HepG2 (cell line): ENCODE measurements at regions not wholly inside any gene's neighbourhood (a gene's known extent, or its start where the extent isn't known, plus 50 kb on each side); places are given as distances from the start of the nearest gene placed in this dataset.

Experiments
- ATF1 ChIP-seq: IDR thresholded peaks from 2 replicates; pipeline ENCODE4 v1.6.1; 2016; ENCODE audit warnings: mild to moderate bottlenecking, control low read depth
- CEBPB ChIP-seq: IDR thresholded peaks from 2 replicates; pipeline ENCODE4 v1.6.1; 2011; ENCODE audit warnings: low read depth, low read length, improper control_type of control experiment, borderline replicate concordance
- DNMT1 ChIP-seq: sonication (generic); formaldehyde crosslinking; IDR thresholded peaks from 2 replicates; pipeline ENCODE4 v1.5.1; 2020; ENCODE audit warnings: mild to moderate bottlenecking, missing genetic modification reagents
- GABPA ChIP-seq, 2 experiments: IDR thresholded peaks; 2 replicates each; pipeline ENCODE4 v1.6.1; 2011 to 2016; ENCODE audit warnings: low read depth in 2 of 2, low read length in 1 of 2, missing biosample characterization in 1 of 2, missing genetic modification characterization in 1 of 2
- NCOA2 ChIP-seq: sonication (generic); formaldehyde crosslinking; IDR thresholded peaks from 2 replicates; pipeline ENCODE4 v1.8.0; 2022; ENCODE audit warnings: inconsistent platforms
- PAXIP1 ChIP-seq: sonication (generic); formaldehyde crosslinking; conservative IDR thresholded peaks from 2 replicates; pipeline ENCODE4 v1.4.0; 2020; ENCODE audit warnings: mild to moderate bottlenecking, missing genetic modification reagents, moderate library complexity
- POGK ChIP-seq: sonication (generic); formaldehyde crosslinking; conservative IDR thresholded peaks from 2 replicates; pipeline ENCODE4 v1.8.0; 2022; ENCODE audit warnings: mild to moderate bottlenecking, moderate library complexity, missing genetic modification reagents
- POGZ ChIP-seq: sonication (generic); formaldehyde crosslinking; IDR thresholded peaks from 2 replicates; pipeline ENCODE4 v1.4.0; 2020; ENCODE audit warnings: mild to moderate bottlenecking, missing genetic modification reagents
- SCMH1 ChIP-seq: sonication (generic); formaldehyde crosslinking; IDR thresholded peaks from 2 replicates; pipeline ENCODE4 v1.9.0; 2021; ENCODE audit warnings: missing genetic modification reagents, mild to moderate bottlenecking, borderline replicate concordance
- SMAD9 ChIP-seq: sonication (generic); formaldehyde crosslinking; IDR thresholded peaks from 2 replicates; pipeline ENCODE4 v1.5.1; 2020; ENCODE audit warnings: mild to moderate bottlenecking, missing genetic modification reagents
- TAF1 ChIP-seq: sonication (generic); formaldehyde crosslinking; IDR thresholded peaks from 2 replicates; pipeline ENCODE4 v1.4.0; 2020; ENCODE audit warnings: missing genetic modification reagents
- ZNF3 ChIP-seq: IDR thresholded peaks from 2 replicates; pipeline ENCODE4 v1.7.0; 2017; ENCODE audit warnings: inconsistent platforms
- ZNF337 ChIP-seq: sonication (generic); formaldehyde crosslinking; IDR thresholded peaks from 2 replicates; pipeline ENCODE4 v1.5.1; 2020; ENCODE audit warnings: missing genetic modification reagents, low read depth, mild to moderate bottlenecking, borderline replicate concordance
- ZNF451 ChIP-seq: sonication (generic); formaldehyde crosslinking; IDR thresholded peaks from 2 replicates; pipeline ENCODE4 v1.5.0; 2020; ENCODE audit warnings: mild to moderate bottlenecking, missing genetic modification reagents
- ZNF468 ChIP-seq: sonication (generic); formaldehyde crosslinking; IDR thresholded peaks from 2 replicates; pipeline ENCODE4 v1.8.0; 2022; ENCODE audit warnings: mild to moderate bottlenecking, moderate library complexity, missing genetic modification reagents
- ZNF615 ChIP-seq: sonication (generic); formaldehyde crosslinking; IDR thresholded peaks from 2 replicates; pipeline ENCODE4 v1.5.0; 2020; ENCODE audit warnings: mild to moderate bottlenecking, missing genetic modification reagents, borderline replicate concordance
- ZSCAN22 ChIP-seq: sonication (generic); formaldehyde crosslinking; IDR thresholded peaks from 2 replicates; pipeline ENCODE4 v1.4.0; 2020; ENCODE audit warnings: mild to moderate bottlenecking, missing genetic modification reagents
- ZSCAN29 ChIP-seq: sonication (generic); formaldehyde crosslinking; conservative IDR thresholded peaks from 2 replicates; pipeline ENCODE4 v1.4.0; 2020; ENCODE audit warnings: mild to moderate bottlenecking, missing genetic modification reagents
- TF ChIP-seq, protein P1 (sequence below): IDR thresholded peaks from 2 replicates; pipeline ENCODE4 v1.6.1; 2016; ENCODE audit warnings: low read depth
- TF ChIP-seq, protein P2 (sequence below): sonication (generic); formaldehyde crosslinking; IDR thresholded peaks from 2 replicates; pipeline ENCODE4 v1.4.0; 2020; ENCODE audit warnings: mild to moderate bottlenecking, missing genetic modification reagents
- TF ChIP-seq, protein P3 (sequence below): IDR thresholded peaks from 2 replicates; pipeline ENCODE4 v1.6.1; 2016; ENCODE audit warnings: low read depth, borderline replicate concordance

GRCh38 chr9:73031350-73031749 lies 78.5 kb upstream of the ALDH1A1 start (continued):
- TF ChIP-seq POGK (CRISPR knock-in tag) (no peak), ZNF3 (no peak), ZSCAN22 (CRISPR knock-in tag) (no peak), CEBPB (no peak), ZSCAN29 (no peak), ZNF615 (CRISPR knock-in tag) (no peak), ZNF451 (CRISPR knock-in tag) (no peak), ZNF468 (CRISPR knock-in tag) (no peak), GABPA (IDR thresholded peaks at IDR 0.05; ENCODE audit: low read depth, low read length) (no peak), GABPA (CRISPR knock-in tag; IDR thresholded peaks at IDR 0.05; ENCODE audit: low read depth) (peak; percentile 42; the same call in 1 of the 2 replicates), ZNF337 (no peak), SMAD9 (no peak), TAF1 (no peak), PAXIP1 (peak; percentile 64), NCOA2 (CRISPR knock-in tag) (no peak), POGZ (peak; percentile 47; the same call in 1 of the 2 replicates), DNMT1 (CRISPR knock-in tag) (no peak), ATF1 (CRISPR knock-in tag) (no peak), SCMH1 (CRISPR knock-in tag) (no peak)
- TF ChIP-seq, protein P1, sequence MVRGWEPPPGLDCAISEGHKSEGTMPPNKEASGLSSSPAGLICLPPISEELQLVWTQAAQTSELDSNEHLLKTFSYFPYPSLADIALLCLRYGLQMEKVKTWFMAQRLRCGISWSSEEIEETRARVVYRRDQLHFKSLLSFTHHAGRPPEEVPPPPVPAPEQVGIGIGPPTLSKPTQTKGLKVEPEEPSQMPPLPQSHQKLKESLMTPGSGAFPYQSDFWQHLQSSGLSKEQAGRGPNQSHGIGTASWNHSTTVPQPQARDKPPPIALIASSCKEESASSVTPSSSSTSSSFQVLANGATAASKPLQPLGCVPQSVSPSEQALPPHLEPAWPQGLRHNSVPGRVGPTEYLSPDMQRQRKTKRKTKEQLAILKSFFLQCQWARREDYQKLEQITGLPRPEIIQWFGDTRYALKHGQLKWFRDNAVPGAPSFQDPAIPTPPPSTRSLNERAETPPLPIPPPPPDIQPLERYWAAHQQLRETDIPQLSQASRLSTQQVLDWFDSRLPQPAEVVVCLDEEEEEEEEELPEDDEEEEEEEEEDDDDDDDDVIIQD (CRISPR knock-in tag), result peak; percentile 85; the same call in 1 of the 2 replicates
- TF ChIP-seq, protein P2, sequence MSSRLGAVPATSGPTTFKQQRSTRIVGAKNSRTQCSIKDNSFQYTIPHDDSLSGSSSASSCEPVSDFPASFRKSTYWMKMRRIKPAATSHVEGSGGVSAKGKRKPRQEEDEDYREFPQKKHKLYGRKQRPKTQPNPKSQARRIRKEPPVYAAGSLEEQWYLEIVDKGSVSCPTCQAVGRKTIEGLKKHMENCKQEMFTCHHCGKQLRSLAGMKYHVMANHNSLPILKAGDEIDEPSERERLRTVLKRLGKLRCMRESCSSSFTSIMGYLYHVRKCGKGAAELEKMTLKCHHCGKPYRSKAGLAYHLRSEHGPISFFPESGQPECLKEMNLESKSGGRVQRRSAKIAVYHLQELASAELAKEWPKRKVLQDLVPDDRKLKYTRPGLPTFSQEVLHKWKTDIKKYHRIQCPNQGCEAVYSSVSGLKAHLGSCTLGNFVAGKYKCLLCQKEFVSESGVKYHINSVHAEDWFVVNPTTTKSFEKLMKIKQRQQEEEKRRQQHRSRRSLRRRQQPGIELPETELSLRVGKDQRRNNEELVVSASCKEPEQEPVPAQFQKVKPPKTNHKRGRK (CRISPR knock-in tag), result no peak
- TF ChIP-seq, protein P3, sequence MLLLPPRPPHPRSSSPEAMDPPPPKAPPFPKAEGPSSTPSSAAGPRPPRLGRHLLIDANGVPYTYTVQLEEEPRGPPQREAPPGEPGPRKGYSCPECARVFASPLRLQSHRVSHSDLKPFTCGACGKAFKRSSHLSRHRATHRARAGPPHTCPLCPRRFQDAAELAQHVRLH (CRISPR knock-in tag), result no peak
